H9 (cell line): ENCODE measurements at regions not wholly inside any gene's neighbourhood (a gene's known extent, or its start where the extent isn't known, plus 50 kb on each side); places are given as distances from the start of the nearest gene placed in this dataset.

ENCODE experiments used
- DNase-seq: peaks from one replicate; pipeline ENCODE4 v3.0.0-alpha.2; 2017
- H2AFZ ChIP-seq: one replicate; pipeline ENCODE4 v1.6.1; 2013; ENCODE audit warnings: mild to moderate bottlenecking, low read length, control low read depth, moderate library complexity
- H2AK5ac ChIP-seq: 2 replicates; pipeline ENCODE4 v1.6.1; 2013; ENCODE audit warnings: low read length, control low read depth, mixed read lengths; ENCODE audit not compliant: insufficient read length
- H2BK120ac ChIP-seq: one replicate; pipeline ENCODE4 v1.6.1; 2013; ENCODE audit warnings: low read depth, mild to moderate bottlenecking, low read length, control low read depth, inconsistent platforms; ENCODE audit not compliant: poor library complexity, severe bottlenecking
- H2BK12ac ChIP-seq: 2 replicates; pipeline ENCODE4 v1.6.1; 2013; ENCODE audit warnings: low read length, control low read depth, mixed read lengths, low read depth; ENCODE audit not compliant: insufficient read length
- H2BK15ac ChIP-seq: 2 replicates; pipeline ENCODE4 v1.6.1; 2013; ENCODE audit warnings: low read depth, low read length, control low read depth
- H2BK20ac ChIP-seq: one replicate; pipeline ENCODE4 v1.6.1; 2013; ENCODE audit warnings: low read depth, mild to moderate bottlenecking, low read length, control low read depth, inconsistent platforms; ENCODE audit not compliant: poor library complexity, severe bottlenecking
- H2BK5ac ChIP-seq: 2 replicates; pipeline ENCODE4 v1.6.1; 2013; ENCODE audit warnings: low read length, control low read depth, mixed read lengths; ENCODE audit not compliant: insufficient read length
- H3K14ac ChIP-seq: 2 replicates; pipeline ENCODE4 v1.6.1; 2013; ENCODE audit warnings: low read length, control low read depth; ENCODE audit not compliant: insufficient read depth
- H3K18ac ChIP-seq: 2 replicates; pipeline ENCODE4 v1.6.1; 2013; ENCODE audit warnings: low read depth, mild to moderate bottlenecking, mixed read lengths, low read length, control low read depth; ENCODE audit not compliant: insufficient read length
- H3K23ac ChIP-seq: 2 replicates; pipeline ENCODE4 v1.6.1; 2013; ENCODE audit warnings: low read length, control low read depth, mixed read lengths, low read depth; ENCODE audit not compliant: insufficient read length
- H3K23me2 ChIP-seq: 2 replicates; pipeline ENCODE4 v1.6.1; 2013; ENCODE audit warnings: low read depth, mild to moderate bottlenecking, mixed read lengths, low read length, control low read depth; ENCODE audit not compliant: insufficient read length, poor library complexity, severe bottlenecking
- H3K27ac ChIP-seq: 2 replicates; pipeline ENCODE4 v1.5.1; 2013; ENCODE audit warnings: low read length, control low read depth, mixed read lengths, low read depth; ENCODE audit not compliant: insufficient read length
- H3K27me3 ChIP-seq: 2 replicates; pipeline ENCODE4 v1.6.1; 2013; ENCODE audit warnings: low read length, control low read depth, inconsistent platforms; ENCODE audit not compliant: insufficient read depth
- H3K4ac ChIP-seq: 2 replicates; pipeline ENCODE4 v1.6.1; 2013; ENCODE audit warnings: low read depth, mild to moderate bottlenecking, control low read depth, inconsistent platforms, low read length, moderate library complexity
- H3K4me1 ChIP-seq: 2 replicates; pipeline ENCODE4 v1.6.1; 2013; ENCODE audit warnings: low read length, control low read depth, inconsistent platforms; ENCODE audit not compliant: insufficient read depth
- H3K4me2 ChIP-seq: 2 replicates; pipeline ENCODE4 v1.6.1; 2013; ENCODE audit warnings: low read length, control low read depth, mixed read lengths; ENCODE audit not compliant: insufficient read length, insufficient read depth
- H3K56ac ChIP-seq: 2 replicates; pipeline ENCODE4 v1.6.1; 2013; ENCODE audit warnings: low read depth, mild to moderate bottlenecking, mixed read lengths, low read length, control low read depth; ENCODE audit not compliant: insufficient read length
- H3K79me1 ChIP-seq: 2 replicates; pipeline ENCODE4 v1.6.1; 2013; ENCODE audit warnings: low read depth, mild to moderate bottlenecking, moderate library complexity, low read length, control low read depth, inconsistent platforms; ENCODE audit not compliant: insufficient read depth, poor library complexity, severe bottlenecking
- H3K79me2 ChIP-seq: 2 replicates; pipeline ENCODE4 v1.6.1; 2013; ENCODE audit warnings: low read length, control low read depth, inconsistent platforms; ENCODE audit not compliant: insufficient read depth
- H3K9ac ChIP-seq: 2 replicates; pipeline ENCODE4 v1.6.1; 2013; ENCODE audit warnings: low read length, control low read depth, mixed read lengths; ENCODE audit not compliant: insufficient read length; ENCODE audit errors: extremely low read depth
- H3K9me3 ChIP-seq: one replicate; pipeline ENCODE4 v1.6.1; 2013; ENCODE audit warnings: low read depth, low read length, inconsistent platforms; ENCODE audit not compliant: control insufficient read depth
- H3T11ph ChIP-seq: one replicate; pipeline ENCODE4 v1.6.1; 2013; ENCODE audit warnings: mild to moderate bottlenecking, low read length, control low read depth, inconsistent platforms
- H4K20me1 ChIP-seq: one replicate; pipeline ENCODE4 v1.6.1; 2013; ENCODE audit not compliant: control insufficient read depth, insufficient read length, insufficient read depth
- H4K5ac ChIP-seq: 2 replicates; pipeline ENCODE4 v1.6.1; 2013; ENCODE audit warnings: low read depth, mild to moderate bottlenecking, mixed read lengths, low read length, control low read depth; ENCODE audit not compliant: insufficient read length
- H4K8ac ChIP-seq: replicated peaks from 2 replicates; pipeline ENCODE4 v1.6.1; 2013; ENCODE audit warnings: low read length, control low read depth, mixed read lengths, low read depth; ENCODE audit not compliant: insufficient read length
- H4K91ac ChIP-seq: 2 replicates; pipeline ENCODE4 v1.6.1; 2013; ENCODE audit warnings: low read depth, mild to moderate bottlenecking, moderate library complexity, mixed read lengths, low read length, control low read depth; ENCODE audit not compliant: insufficient read length
- H3K27ac Mint-ChIP-seq, 3 experiments: 2 replicates in 2 of 3; 3 replicates in 1 of 3; pipeline ENCODE4 v1.8.0; 2020 to 2021; ENCODE audit warnings: mixed read lengths in 3 of 3, mild to moderate bottlenecking in 1 of 3, moderate library complexity in 1 of 3
- H3K27me3 Mint-ChIP-seq: 2 replicates; pipeline ENCODE4 v1.8.0; 2021; ENCODE audit warnings: low read depth, mild to moderate bottlenecking, moderate library complexity, mixed read lengths
- H3K36me3 Mint-ChIP-seq, 3 experiments: 2 replicates in 2 of 3; 3 replicates in 1 of 3; pipeline ENCODE4 v1.8.0; 2020 to 2021; ENCODE audit warnings: low read depth in 3 of 3, mixed read lengths in 3 of 3; ENCODE audit not compliant: insufficient read depth in 1 of 3
- H3K4me1 Mint-ChIP-seq, 2 experiments: 2 replicates each; pipeline ENCODE4 v1.8.0; 2020; ENCODE audit warnings: mixed read lengths in 2 of 2
- H3K4me3 Mint-ChIP-seq, 2 experiments: 2 replicates in 1 of 2; 3 replicates in 1 of 2; pipeline ENCODE4 v1.8.0; 2020 to 2021; ENCODE audit warnings: mild to moderate bottlenecking in 2 of 2, mixed read lengths in 2 of 2, moderate library complexity in 1 of 2
- H3K9me3 Mint-ChIP-seq, 2 experiments: 2 replicates in 1 of 2; 3 replicates in 1 of 2; pipeline ENCODE4 v1.8.0; 2020; ENCODE audit warnings: mild to moderate bottlenecking in 2 of 2, mixed read lengths in 2 of 2, moderate library complexity in 1 of 2
- WGBS: extraction: QIAGEN DNeasy Blood & Tissue Kit; methylation state at CpG from one replicate; pipeline ENCODE4 v1.1.7; 2013; ENCODE audit warnings: missing lambda C conversion rate, low lambda C conversion rate, mixed read lengths; ENCODE audit not compliant: insufficient read length; ENCODE audit errors: extremely low coverage; 5-methylcytosine and 5-hydroxymethylcytosine counted together
- TF ChIP-seq, protein P1 (sequence below): fragments of 200-600 bp; sonication (generic); conservative IDR thresholded peaks from 3 replicates; pipeline ENCODE4 v1.8.0; 2021; ENCODE audit warnings: antibody characterized with exemption, mild to moderate bottlenecking

- Histone ChIP-seq H3K18ac (no peak overlapping the region), H2BK20ac (no peak overlapping the region), H3K9ac (no peak overlapping the region), H3K23me2 (no peaks in the 10 kb centered on the region), H3K4me1 (no peaks in the 10 kb centered on the region), H2BK5ac (no peak overlapping the region), H3T11ph (no peak overlapping the region), H4K5ac (no peak overlapping the region), H4K8ac (no peak overlapping the region), H3K14ac (no peak overlapping the region), H3K4ac (no peak overlapping the region), H2BK15ac (no peak overlapping the region), H3K27me3 (no peaks in the 10 kb centered on the region), H2AFZ (no peak overlapping the region), H2BK120ac (no peak overlapping the region), H3K27ac (no peak overlapping the region), H3K79me2 (no peaks in the 10 kb centered on the region), H4K91ac (no peak overlapping the region), H2BK12ac (no peak overlapping the region), H3K79me1 (no peaks in the 10 kb centered on the region), H3K9me3 (no peaks in the 10 kb centered on the region), H2AK5ac (no peak overlapping the region), H4K20me1 (no peaks in the 10 kb centered on the region), H3K56ac (no peak overlapping the region), H3K23ac (no peak overlapping the region), H3K4me2 (no peak overlapping the region)
- Mint-ChIP-seq H3K4me1 (peaks cover 14 to 19% of the 10 kb centered on the region in 2 experiments), H3K9me3 (no peaks in the 10 kb centered on the region), H3K27me3 (peaks cover 7% of the 10 kb centered on the region), H3K27ac (no peak overlapping the region), H3K4me3 (no peak overlapping the region), H3K36me3 (no peaks in the 10 kb centered on the region)
- no peak for DNase-seq
- no CpG with 5 or more reads among the region's 4 CpGs for WGBS
- TF ChIP-seq, protein P1, sequence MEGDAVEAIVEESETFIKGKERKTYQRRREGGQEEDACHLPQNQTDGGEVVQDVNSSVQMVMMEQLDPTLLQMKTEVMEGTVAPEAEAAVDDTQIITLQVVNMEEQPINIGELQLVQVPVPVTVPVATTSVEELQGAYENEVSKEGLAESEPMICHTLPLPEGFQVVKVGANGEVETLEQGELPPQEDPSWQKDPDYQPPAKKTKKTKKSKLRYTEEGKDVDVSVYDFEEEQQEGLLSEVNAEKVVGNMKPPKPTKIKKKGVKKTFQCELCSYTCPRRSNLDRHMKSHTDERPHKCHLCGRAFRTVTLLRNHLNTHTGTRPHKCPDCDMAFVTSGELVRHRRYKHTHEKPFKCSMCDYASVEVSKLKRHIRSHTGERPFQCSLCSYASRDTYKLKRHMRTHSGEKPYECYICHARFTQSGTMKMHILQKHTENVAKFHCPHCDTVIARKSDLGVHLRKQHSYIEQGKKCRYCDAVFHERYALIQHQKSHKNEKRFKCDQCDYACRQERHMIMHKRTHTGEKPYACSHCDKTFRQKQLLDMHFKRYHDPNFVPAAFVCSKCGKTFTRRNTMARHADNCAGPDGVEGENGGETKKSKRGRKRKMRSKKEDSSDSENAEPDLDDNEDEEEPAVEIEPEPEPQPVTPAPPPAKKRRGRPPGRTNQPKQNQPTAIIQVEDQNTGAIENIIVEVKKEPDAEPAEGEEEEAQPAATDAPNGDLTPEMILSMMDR = no peak
Measured at GRCh38 chr3:124118397-124118796, 126.5 kb upstream of the ROPN1 start.
